Activated T-helper 2 cell treated with anti-CD3 and anti-CD28 coated beads, Interferon-gamma antibody, Interleukin-2, Interleukin-4, amounts not matched to agents 10 μg/mL and 5 μg/mL and 100 μg/mL, durations not matched to agents 14 hours and 24 hours and 36 hours (primary cell): ENCODE measurements at regions not wholly inside any gene's neighbourhood (a gene's known extent, or its start where the extent isn't known, plus 50 kb on each side); places are given as distances from the start of the nearest gene placed in this dataset.

ENCODE experiments used
- DNase-seq: peaks from one replicate; pipeline ENCODE4 v3.0.0; 2021; ENCODE audit warnings: low spot score
- H3K27ac Mint-ChIP-seq: one replicate; pipeline ENCODE4 v1.8.0; 2021; ENCODE audit warnings: mixed read lengths
- H3K27me3 Mint-ChIP-seq: one replicate; pipeline ENCODE4 v1.8.0; 2021; ENCODE audit warnings: low read depth, mixed read lengths
- H3K36me3 Mint-ChIP-seq: one replicate; pipeline ENCODE4 v1.8.0; 2021; ENCODE audit warnings: low read depth, mixed read lengths
- H3K4me1 Mint-ChIP-seq: one replicate; pipeline ENCODE4 v1.8.0; 2021; ENCODE audit warnings: low read depth, mixed read lengths
- H3K4me3 Mint-ChIP-seq: one replicate; pipeline ENCODE4 v1.8.0; 2021; ENCODE audit warnings: low read depth, mild to moderate bottlenecking, moderate library complexity, mixed read lengths
- H3K9me3 Mint-ChIP-seq: one replicate; pipeline ENCODE4 v1.8.0; 2021; ENCODE audit warnings: mixed read lengths
- intact Hi-C: fragments of 100-400 bp; cut with micrococcal nuclease; formaldehyde crosslinking; loops from one replicate; pipeline ENCODE4 v1.15.1; 2023

DNA sequence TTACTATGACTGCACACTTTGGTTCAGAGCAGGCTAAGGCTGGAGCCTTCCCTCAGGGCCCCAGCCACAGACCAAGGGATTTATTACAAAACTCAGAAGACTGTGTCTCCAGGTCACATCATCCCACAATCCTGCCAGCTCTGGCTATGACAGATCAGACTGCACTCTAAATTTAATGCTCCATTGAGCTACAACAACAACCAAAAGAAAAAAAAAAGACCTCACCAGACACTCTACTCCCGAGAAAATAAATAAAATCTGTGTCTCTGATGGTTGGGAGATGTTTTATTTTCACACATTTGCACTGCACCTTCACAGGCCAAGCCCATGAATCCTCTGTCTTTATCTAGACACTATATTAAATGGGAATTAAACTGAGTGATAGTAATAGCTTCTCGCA is 50.8 kb upstream of the CTNNB1 start:
- Mint-ChIP-seq H3K36me3 (no peaks in the 10 kb centered on the region), H3K4me3 (no peak overlapping the region), H3K9me3 (peaks cover 14% of the 10 kb centered on the region), H3K27ac (no peak overlapping the region), H3K27me3 (peaks cover 5% of the 10 kb centered on the region), H3K4me1 (no peaks in the 10 kb centered on the region)
- no peak for DNase-seq
- intact Hi-C loops: no loop called here

DNA sequence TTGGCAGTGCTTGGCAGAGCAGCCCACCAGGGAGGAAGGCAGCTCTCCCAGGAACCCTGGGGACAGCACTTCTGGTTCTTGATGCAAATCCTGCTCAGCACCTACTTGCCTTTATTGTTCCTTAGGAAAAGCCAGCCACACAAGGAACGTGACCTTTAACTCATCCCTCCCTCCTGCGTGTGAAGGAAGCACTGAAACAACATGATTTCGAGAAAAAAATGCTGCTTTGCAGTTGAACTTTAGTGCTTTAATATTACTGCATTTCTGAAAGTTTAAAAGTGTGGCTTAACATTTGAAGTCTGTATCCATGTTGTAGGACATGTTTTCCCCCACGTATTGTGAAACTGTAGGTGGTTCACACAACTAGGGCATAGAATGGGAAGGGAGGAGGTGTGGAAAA is 50.4 kb upstream of the CTNNB1 start:
- H3K36me3 Mint-ChIP-seq: no peaks in the 10 kb centered on the region
- peaks cover 14% of the 10 kb centered on the region for H3K9me3 Mint-ChIP-seq
- H3K27ac Mint-ChIP-seq: no peak overlapping the region
- H3K4me3 Mint-ChIP-seq: no peak overlapping the region
- H3K27me3 Mint-ChIP-seq: peaks cover 5% of the 10 kb centered on the region
- no peak for DNase-seq
- intact Hi-C loops: no loop called here
- no peaks in the 10 kb centered on the region for H3K4me1 Mint-ChIP-seq
